ENCODE measurements at regions not wholly inside any gene's neighbourhood (a gene's known extent, or its start where the extent isn't known, plus 50 kb on each side); places are given as distances from the start of the nearest gene placed in this dataset.

- TF ChIP-seq CTCF (IDR thresholded peaks at IDR 0.05) (no peak), POLR2A (IDR thresholded peaks at IDR 0.05) (no peak)
Observed at GRCh38 chr20:21971436-21971835, 266.0 kb downstream of the PAX1 start.
